OCI-LY1 (cell line): ENCODE measurements at regions not wholly inside any gene's neighbourhood (a gene's known extent, or its start where the extent isn't known, plus 50 kb on each side); places are given as distances from the start of the nearest gene placed in this dataset.

Experiments
- H2AFZ ChIP-seq: fragments of 200-600 bp; sonication (generic), shearing (Covaris generic); 2 replicates; pipeline ENCODE4 v1.6.0; 2014; ENCODE audit warnings: antibody characterized with exemption, mild to moderate bottlenecking, low read length
- H3F3A ChIP-seq: fragments of 200-600 bp; sonication (generic), shearing (Covaris generic); 2 replicates; pipeline ENCODE4 v1.6.0; 2014; ENCODE audit warnings: mild to moderate bottlenecking, antibody characterized with exemption, low read length, moderate library complexity; ENCODE audit not compliant: insufficient read depth
- H3K27ac ChIP-seq: fragments of 200-600 bp; sonication (generic); 2 replicates; pipeline ENCODE4 v1.5.1; 2014; ENCODE audit warnings: low read length, mixed run types, mild to moderate bottlenecking, low read depth; ENCODE audit not compliant: poor library complexity, severe bottlenecking
- H3K27me3 ChIP-seq: fragments of 200-600 bp; sonication (generic); 2 replicates; pipeline ENCODE4 v1.6.0; 2014; ENCODE audit warnings: antibody characterized with exemption, mild to moderate bottlenecking, low read length, moderate library complexity; ENCODE audit not compliant: insufficient read depth
- H3K36me3 ChIP-seq: fragments of 200-600 bp; sonication (generic); 2 replicates; pipeline ENCODE4 v1.6.1; 2014; ENCODE audit warnings: mild to moderate bottlenecking, antibody characterized with exemption, low read length, moderate library complexity, mixed read lengths; ENCODE audit not compliant: insufficient read depth
- H3K4me1 ChIP-seq: fragments of 200-600 bp; sonication (generic); 2 replicates; pipeline ENCODE4 v1.5.1; 2014; ENCODE audit warnings: mild to moderate bottlenecking, low read length, moderate library complexity; ENCODE audit not compliant: insufficient read depth, severe bottlenecking
- H3K4me2 ChIP-seq: fragments of 200-600 bp; sonication (generic), shearing (Covaris generic); 2 replicates; pipeline ENCODE4 v1.6.1; 2014; ENCODE audit warnings: low read length
- H3K4me3 ChIP-seq: fragments of 200-600 bp; sonication (generic); 2 replicates; pipeline ENCODE4 v1.5.1; 2014; ENCODE audit warnings: low read length, low read depth, mild to moderate bottlenecking, mixed read lengths; ENCODE audit not compliant: poor library complexity, severe bottlenecking
- H3K79me2 ChIP-seq: fragments of 200-600 bp; shearing (Covaris generic); 2 replicates; pipeline ENCODE4 v1.6.1; 2016; ENCODE audit warnings: mixed run types, low read length, mixed read lengths; ENCODE audit not compliant: insufficient read depth
- H3K9ac ChIP-seq: fragments of 200-600 bp; sonication (generic), shearing (Covaris generic); 2 replicates; pipeline ENCODE4 v1.6.1; 2014; ENCODE audit warnings: mild to moderate bottlenecking, low read length, mixed read lengths
- H3K9me2 ChIP-seq: fragments of 200-600 bp; sonication (generic), shearing (Covaris generic); 2 replicates; pipeline ENCODE4 v1.6.1; 2014; ENCODE audit warnings: low read depth, mild to moderate bottlenecking, low read length, mixed read lengths
- H3K9me3 ChIP-seq: fragments of 200-600 bp; shearing (Covaris generic); 2 replicates; pipeline ENCODE4 v1.6.1; 2014; ENCODE audit warnings: low read length, mixed read lengths
- H4K20me1 ChIP-seq: fragments of 200-600 bp; sonication (generic), shearing (Covaris generic); 2 replicates; pipeline ENCODE4 v1.6.0; 2016; ENCODE audit warnings: mild to moderate bottlenecking, low read length; ENCODE audit not compliant: insufficient read depth
- EZH2 ChIP-seq: fragments of 200-600 bp; sonication (generic), shearing (Covaris generic); IDR thresholded peaks from 2 replicates; pipeline ENCODE4 v1.8.0; 2017; ENCODE audit warnings: borderline replicate concordance, mixed run types, mild to moderate bottlenecking, antibody characterized with exemption, low read length, moderate library complexity, mixed read lengths
- TF ChIP-seq, protein P1 (sequence below): fragments of 200-600 bp; sonication (generic), shearing (Covaris generic); IDR thresholded peaks from 2 replicates; pipeline ENCODE4 v1.5.1; 2017; ENCODE audit warnings: mild to moderate bottlenecking, antibody characterized with exemption, low read length, moderate library complexity, mixed read lengths

DNA sequence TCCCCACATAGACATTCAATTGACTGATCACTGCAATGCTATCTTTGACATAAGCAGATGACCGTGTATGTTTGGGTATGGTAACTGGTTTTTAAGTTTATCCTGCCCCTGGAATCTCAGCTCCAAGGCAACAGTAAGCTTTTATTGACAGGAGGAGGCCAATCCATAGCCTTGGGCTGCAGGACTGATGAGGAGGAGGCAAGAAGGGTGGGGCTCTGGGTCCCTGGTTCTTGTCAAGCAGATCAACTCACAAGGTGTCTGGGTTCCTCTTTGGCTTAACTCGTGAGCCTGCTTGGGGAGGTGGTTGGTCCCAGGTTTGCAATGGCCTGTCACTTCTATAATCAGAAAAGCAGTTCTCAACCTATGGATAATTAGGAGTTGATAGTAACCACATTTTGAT is 113.2 kb upstream of the STX18 start:
- Histone ChIP-seq H3K4me2 (no peak overlapping the region), H3K36me3 (no peaks in the 10 kb centered on the region), H3K9me3 (no peaks in the 10 kb centered on the region), H3F3A (no peaks in the 10 kb centered on the region), H3K79me2 (no peaks in the 10 kb centered on the region), H3K27me3 (no peaks in the 10 kb centered on the region), H3K9ac (no peak overlapping the region), H3K4me3 (no peak overlapping the region), H2AFZ (no peak overlapping the region), H3K9me2 (no peaks in the 10 kb centered on the region), H4K20me1 (no peaks in the 10 kb centered on the region), H3K27ac (no peak overlapping the region), H3K4me1 (no peaks in the 10 kb centered on the region)
- TF ChIP-seq, protein P1, sequence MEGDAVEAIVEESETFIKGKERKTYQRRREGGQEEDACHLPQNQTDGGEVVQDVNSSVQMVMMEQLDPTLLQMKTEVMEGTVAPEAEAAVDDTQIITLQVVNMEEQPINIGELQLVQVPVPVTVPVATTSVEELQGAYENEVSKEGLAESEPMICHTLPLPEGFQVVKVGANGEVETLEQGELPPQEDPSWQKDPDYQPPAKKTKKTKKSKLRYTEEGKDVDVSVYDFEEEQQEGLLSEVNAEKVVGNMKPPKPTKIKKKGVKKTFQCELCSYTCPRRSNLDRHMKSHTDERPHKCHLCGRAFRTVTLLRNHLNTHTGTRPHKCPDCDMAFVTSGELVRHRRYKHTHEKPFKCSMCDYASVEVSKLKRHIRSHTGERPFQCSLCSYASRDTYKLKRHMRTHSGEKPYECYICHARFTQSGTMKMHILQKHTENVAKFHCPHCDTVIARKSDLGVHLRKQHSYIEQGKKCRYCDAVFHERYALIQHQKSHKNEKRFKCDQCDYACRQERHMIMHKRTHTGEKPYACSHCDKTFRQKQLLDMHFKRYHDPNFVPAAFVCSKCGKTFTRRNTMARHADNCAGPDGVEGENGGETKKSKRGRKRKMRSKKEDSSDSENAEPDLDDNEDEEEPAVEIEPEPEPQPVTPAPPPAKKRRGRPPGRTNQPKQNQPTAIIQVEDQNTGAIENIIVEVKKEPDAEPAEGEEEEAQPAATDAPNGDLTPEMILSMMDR, result no peak
- no peak for TF ChIP-seq EZH2

- Histone ChIP-seq H3K9ac (no peak overlapping the region), H3K4me1 (no peaks in the 10 kb centered on the region), H3K4me2 (no peak overlapping the region), H4K20me1 (no peaks in the 10 kb centered on the region), H3K9me3 (no peaks in the 10 kb centered on the region), H3K36me3 (no peaks in the 10 kb centered on the region), H2AFZ (no peak overlapping the region), H3F3A (no peaks in the 10 kb centered on the region), H3K27ac (no peak overlapping the region), H3K9me2 (no peaks in the 10 kb centered on the region), H3K27me3 (no peaks in the 10 kb centered on the region), H3K79me2 (no peaks in the 10 kb centered on the region), H3K4me3 (no peak overlapping the region)
- TF ChIP-seq, protein P1, result no peak
Observed at GRCh38 chr4:4651811-4652755, 110.2 kb upstream of the STX18 start.

DNA sequence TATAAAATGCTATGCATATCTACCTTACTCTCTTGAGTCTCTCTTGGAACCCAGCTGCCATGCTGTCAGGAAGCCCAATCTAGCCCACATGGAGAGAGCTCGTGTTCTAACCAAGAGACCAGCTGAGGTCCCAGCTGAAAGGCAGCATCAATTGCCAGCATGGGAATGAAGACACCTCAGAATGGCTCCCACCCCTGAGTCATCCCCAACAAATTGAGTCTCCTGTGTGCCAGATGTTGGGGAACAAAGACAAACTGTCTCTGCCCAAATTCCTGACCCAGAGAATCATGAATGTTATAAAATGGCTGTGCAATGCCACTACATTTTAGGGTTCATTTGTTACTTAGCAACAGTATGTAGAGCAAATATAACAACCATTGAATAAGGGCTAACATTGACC is 105.2 kb upstream of the STX18 start:
- H3F3A ChIP-seq, result no peaks in the 10 kb centered on the region
- no peak overlapping the region for H2AFZ ChIP-seq
- H4K20me1 ChIP-seq, result no peaks in the 10 kb centered on the region
- no peaks in the 10 kb centered on the region for H3K27me3 ChIP-seq
- no peak overlapping the region for H3K4me2 ChIP-seq
- H3K79me2 ChIP-seq, result no peaks in the 10 kb centered on the region
- H3K27ac ChIP-seq, result no peak overlapping the region
- no peaks in the 10 kb centered on the region for H3K9me2 ChIP-seq
- TF ChIP-seq EZH2, result no peak
- TF ChIP-seq, protein P1, result no peak
- no peaks in the 10 kb centered on the region for H3K36me3 ChIP-seq
- H3K4me3 ChIP-seq, result no peak overlapping the region
- no peak overlapping the region for H3K9ac ChIP-seq
- no peaks in the 10 kb centered on the region for H3K9me3 ChIP-seq
- no peaks in the 10 kb centered on the region for H3K4me1 ChIP-seq
